RPMI7951 (cell line): ENCODE measurements at regions not wholly inside any gene's neighbourhood (a gene's known extent, or its start where the extent isn't known, plus 50 kb on each side); places are given as distances from the start of the nearest gene placed in this dataset.
"Not testable (repeated sequence)": the region's sequence is repeated elsewhere in the genome, so short reads cannot be mapped to it uniquely, and the experiment has no call there.

Experiments
- DNase-seq: peaks from one replicate; pipeline ENCODE4 v3.0.0-alpha.2; 2012; ENCODE audit warnings: low read depth

DNA sequence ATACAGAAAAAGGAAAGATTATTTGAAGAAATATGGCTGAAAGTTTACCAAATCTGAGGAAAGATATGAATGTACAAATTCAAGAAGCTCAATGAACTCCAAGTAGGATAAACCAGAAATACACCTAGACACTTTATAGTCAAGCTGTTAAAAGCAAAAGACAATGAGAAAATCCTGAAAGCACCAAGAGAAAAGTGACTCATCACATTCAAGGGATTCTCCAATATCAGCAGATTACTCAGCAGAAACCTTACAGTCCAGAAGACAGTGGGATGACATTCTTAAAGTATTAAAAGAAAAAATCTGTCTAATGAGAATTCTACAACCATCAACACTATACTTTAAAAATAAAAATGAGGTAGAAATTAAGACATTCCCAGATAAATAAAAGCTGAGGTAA is 223.8 kb upstream of the ZCCHC13 start:
- DNase-seq = peak; percentile 3

- DNase-seq = no peak
These were observed 213.4 kb upstream of the XIST start for GRCh38 chrX:74065831-74066390.

DNA sequence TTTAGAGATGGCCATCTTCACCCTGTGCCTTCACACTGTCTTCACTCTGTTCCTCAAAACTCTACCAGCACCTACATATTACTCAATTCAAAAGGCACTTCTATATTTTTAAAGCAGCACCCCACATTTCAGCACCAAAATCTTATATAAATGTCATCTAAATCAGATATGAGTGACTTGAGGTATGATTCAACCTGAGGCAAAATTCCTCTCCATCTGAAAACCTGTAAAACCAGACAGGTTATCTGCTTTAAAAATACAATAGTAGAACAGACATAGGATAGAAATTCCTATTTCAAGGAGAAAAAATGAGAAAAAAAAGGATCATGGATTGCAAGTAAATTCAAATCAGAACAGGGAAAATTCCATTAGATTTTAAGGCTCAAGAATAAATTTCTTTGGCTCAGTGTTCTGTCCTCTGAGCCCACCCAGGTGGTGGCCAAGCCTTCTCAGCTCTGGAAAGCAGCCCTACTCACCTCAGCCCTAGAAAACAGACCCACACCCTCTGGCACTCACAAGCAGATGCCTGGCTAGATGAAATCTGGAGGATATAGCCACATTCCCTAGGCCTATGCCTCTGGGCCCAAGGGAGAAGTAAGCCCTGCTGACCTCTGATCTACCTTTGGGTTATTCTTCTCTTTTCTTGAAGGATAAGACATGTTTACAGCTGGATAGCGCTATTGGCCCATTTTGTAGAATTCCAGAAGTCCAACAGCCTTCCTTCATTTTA is 211.1 kb upstream of the XIST start:
- DNase-seq = no peak

- no peak for DNase-seq
These were observed 209.4 kb upstream of the XIST start for GRCh38 chrX:74061879-74062278.

DNA sequence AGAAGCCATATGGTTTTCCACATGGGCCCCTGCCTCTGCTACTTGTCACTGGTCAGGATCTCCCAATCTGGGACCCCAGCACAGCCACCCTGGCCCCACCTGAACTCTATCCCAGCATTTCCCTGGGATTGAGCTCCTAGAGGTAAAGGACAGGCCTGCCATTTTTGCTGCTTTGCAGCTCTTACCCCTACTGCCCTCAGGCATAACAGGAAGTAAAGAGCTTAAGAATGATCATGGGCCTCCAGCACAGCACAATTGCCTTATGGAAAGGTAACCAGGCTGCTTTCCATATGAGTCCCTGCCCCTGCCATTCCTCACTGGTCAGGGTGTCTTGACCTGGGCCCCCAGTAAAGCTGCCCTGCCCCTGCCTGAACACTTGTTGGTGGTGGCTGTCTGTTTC is 196.6 kb upstream of the XIST start:
- DNase-seq = no peak

GRCh38 chrX:74034066-74034465 is 181.6 kb upstream of the XIST start:
- DNase-seq = not testable (repeated sequence)

GRCh38 chrX:74031527-74031926 is 179.0 kb upstream of the XIST start:
- not testable (repeated sequence) for DNase-seq

- not testable (repeated sequence) for DNase-seq
These were observed 178.3 kb upstream of the XIST start for GRCh38 chrX:74030766-74031165.

- DNase-seq = not testable (repeated sequence)
These were observed 172.6 kb upstream of the XIST start for GRCh38 chrX:74025145-74025544.

GRCh38 chrX:74023203-74023602 is 170.7 kb upstream of the XIST start:
- DNase-seq = no peak

GRCh38 chrX:74018253-74018652 is 165.7 kb upstream of the XIST start:
- no peak for DNase-seq

DNA sequence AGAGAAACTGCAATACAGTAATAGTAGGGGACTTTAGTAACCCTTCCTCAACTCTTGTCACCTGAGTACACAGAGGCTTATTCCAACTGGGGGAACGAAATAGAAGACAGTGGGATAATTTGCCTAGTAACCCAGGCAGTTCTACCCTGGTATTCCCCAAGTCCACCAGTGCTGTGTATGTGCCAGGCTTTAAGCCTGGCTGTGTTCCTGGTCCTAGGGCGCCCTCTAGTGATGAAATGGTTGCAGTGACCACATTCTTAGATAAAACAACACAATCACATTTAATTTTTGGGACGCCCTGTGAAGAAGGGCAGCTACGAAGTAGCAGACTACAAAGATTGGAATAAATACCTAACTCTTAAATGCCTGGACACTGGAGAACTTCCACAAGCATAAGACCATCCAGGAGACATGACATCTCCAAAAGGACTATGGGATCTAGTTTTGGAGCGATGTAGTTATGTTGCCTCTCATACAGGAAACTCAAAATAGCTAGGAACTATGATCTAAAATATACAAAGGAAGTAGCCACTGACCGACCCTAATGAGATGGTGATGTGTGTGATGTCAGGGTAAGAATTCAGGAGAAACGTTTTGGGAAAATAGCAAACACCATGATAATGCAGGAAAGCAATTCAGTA is 163.0 kb upstream of the XIST start:
- DNase-seq = peak; percentile 67

DNA sequence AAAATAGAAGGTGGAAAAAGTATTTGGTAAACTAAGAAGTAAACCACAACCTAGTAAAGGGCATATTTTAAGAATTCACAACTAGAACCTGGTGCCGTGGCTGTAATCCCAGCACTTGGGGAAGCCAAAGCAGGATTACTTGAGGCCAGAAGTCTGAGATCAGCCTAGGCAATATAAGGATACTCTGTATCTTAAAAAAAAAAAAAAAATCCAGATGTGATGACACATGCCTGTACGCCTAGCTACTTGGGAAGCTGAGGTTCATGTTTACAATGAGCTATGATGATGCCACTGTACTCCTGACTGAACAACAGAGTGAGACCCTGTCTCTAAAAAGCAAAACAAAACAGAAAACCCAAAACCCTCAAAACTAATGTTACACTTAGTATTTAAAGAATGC is 156.5 kb upstream of the XIST start:
- no peak for DNase-seq

GRCh38 chrX:73992019-73992418 is 139.5 kb upstream of the XIST start:
- DNase-seq = no peak

- no peak for DNase-seq
These were observed 134.7 kb upstream of the XIST start for GRCh38 chrX:73987166-73987565.

GRCh38 chrX:73979551-73980131 is 127.1 kb upstream of the XIST start:
- DNase-seq = no peak

DNA sequence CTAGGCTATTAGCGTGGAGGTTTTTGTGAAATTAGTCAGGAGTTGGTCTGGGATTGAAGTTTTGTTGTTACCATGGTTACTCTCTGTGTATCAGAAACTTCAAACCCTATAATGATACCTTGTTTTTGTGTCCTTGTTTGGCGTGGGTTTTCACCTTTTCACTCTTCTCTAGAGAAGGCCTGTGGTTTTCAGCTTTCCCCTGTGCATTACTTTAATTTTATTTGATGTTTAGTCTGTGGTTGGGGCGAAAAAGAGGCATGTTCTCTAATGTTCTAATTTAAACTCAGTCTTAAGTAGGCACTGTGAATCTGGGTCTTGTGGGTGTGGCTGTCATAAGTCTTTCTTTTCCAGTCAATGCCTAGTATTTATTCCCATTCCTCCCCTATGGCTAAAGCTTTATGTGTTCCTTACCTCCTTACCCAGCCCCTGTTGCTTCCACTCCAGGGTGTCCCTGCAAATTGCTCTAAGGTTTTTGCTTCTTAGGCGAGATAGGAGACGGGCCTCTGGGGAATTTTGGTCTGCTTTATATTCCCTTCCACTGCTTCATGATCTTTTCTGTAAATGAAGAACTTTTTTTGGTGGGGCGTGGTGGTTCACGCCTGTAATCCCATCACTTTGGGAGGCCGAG is 125.1 kb upstream of the XIST start:
- no peak for DNase-seq

- DNase-seq = not testable (repeated sequence)
These were observed 114.9 kb upstream of the XIST start for GRCh38 chrX:73967461-73967860.

- no peak for DNase-seq
These were observed 113.3 kb upstream of the XIST start for GRCh38 chrX:73965833-73966232.

GRCh38 chrX:73964579-73964978 is 112.1 kb upstream of the XIST start:
- no peak for DNase-seq

- no peak for DNase-seq
These were observed 111.2 kb upstream of the XIST start for GRCh38 chrX:73963682-73964081.

GRCh38 chrX:73962948-73963347 is 110.4 kb upstream of the XIST start:
- DNase-seq = no peak
